H1 (cell line): ENCODE measurements at regions not wholly inside any gene's neighbourhood (a gene's known extent, or its start where the extent isn't known, plus 50 kb on each side); places are given as distances from the start of the nearest gene placed in this dataset.

Source experiments
- NRF1 ChIP-seq: IDR thresholded peaks from 2 replicates; pipeline ENCODE4 v1.6.1; 2011; ENCODE audit warnings: mild to moderate bottlenecking, low read depth, low read length, improper control_type of control experiment
- YY1 ChIP-seq: IDR thresholded peaks from 2 replicates; pipeline ENCODE4 v1.6.1; 2011; ENCODE audit warnings: low read depth, mild to moderate bottlenecking, low read length

DNA sequence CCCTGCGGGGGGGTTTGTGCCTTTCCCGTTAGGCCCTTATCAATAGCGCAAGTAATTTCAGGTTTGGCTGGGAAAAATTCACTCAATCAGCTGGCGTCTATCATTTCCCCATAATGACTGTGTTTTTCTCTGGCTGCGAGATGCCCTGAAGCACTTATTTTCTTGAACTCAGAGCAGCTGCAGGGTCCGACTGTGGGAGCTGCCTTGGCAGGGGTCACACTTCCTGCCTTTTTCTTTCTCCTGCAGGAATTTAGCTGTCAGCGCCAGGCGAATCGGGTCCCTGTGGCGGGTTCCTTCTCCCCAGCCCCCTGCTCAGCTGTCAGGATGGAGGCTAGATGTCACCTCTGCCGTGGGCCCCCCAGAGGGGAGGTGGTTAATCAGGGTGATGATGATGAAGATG, 81.3 kb upstream of the HPCAL1 start (continued):
- no peak for TF ChIP-seq YY1
- no peak for TF ChIP-seq NRF1
